Prostate gland (tissue), 2 donors: ENCODE measurements at regions not wholly inside any gene's neighbourhood (a gene's known extent, or its start where the extent isn't known, plus 50 kb on each side); places are given as distances from the start of the nearest gene placed in this dataset.

Experiments used
- DNase-seq: peaks from one replicate; pipeline ENCODE4 v3.0.0-alpha.2; 2019; ENCODE audit warnings: low spot score
- H3K27ac ChIP-seq, 2 donors: fragments of 200-600 bp; sonication (generic); 2 replicates each; pipeline ENCODE4 v1.5.1; 2017 to 2019
- H3K27me3 ChIP-seq: fragments of 200-600 bp; sonication (generic); replicated peaks from 2 replicates; pipeline ENCODE4 v1.5.1; 2019; ENCODE audit not compliant: insufficient read depth
- H3K36me3 ChIP-seq, 2 donors: fragments of 200-600 bp; sonication (generic); 1 replicate in 1 of 2; 2 replicates in 1 of 2; pipeline versions ENCODE4 v1.5.1 to v1.8.1; 2017 to 2019
- H3K4me1 ChIP-seq: fragments of 200-600 bp; sonication (generic); replicated peaks from 2 replicates; pipeline ENCODE4 v1.5.1; 2019
- H3K4me3 ChIP-seq, 2 donors: fragments of 200-600 bp; sonication (generic); 2 replicates each; pipeline ENCODE4 v1.5.1; 2017 to 2019
- H3K9me3 ChIP-seq: fragments of 200-600 bp; sonication (generic); 2 replicates; pipeline ENCODE4 v1.5.1; 2017
- CTCF ChIP-seq, 4 experiments: fragments of 200-600 bp in 2 of 4; fragments of 450-650 bp in 2 of 4; sonication (generic) in 2 of 4; IDR thresholded peaks; 1 replicate in 3 of 4; 2 replicates in 1 of 4; pipeline ENCODE4 v1.5.1; 2016 to 2019; ENCODE audit warnings: antibody characterized with exemption in 4 of 4, mild to moderate bottlenecking in 2 of 4, moderate library complexity in 2 of 4
- POLR2A ChIP-seq: fragments of 450-650 bp; IDR thresholded peaks from one replicate; pipeline ENCODE4 v1.6.1; 2016; ENCODE audit warnings: antibody characterized with exemption, mild to moderate bottlenecking
- POLR2AphosphoS5 ChIP-seq: sonication (generic); formaldehyde crosslinking; IDR thresholded peaks from one replicate; pipeline ENCODE4 v1.6.1; 2017; ENCODE audit warnings: antibody characterized with exemption
- WGBS: methylation state at CpG from one replicate; pipeline ENCODE4 v1.1.5; 2018; 5-methylcytosine and 5-hydroxymethylcytosine counted together
- intact Hi-C: fragments of 100-400 bp; cut with DNase I; formaldehyde crosslinking; loops from one replicate; pipeline ENCODE4 v1.14.2; 2022

GRCh38 chr6:92716638-92717037, 702.7 kb downstream of the EPHA7 start:
- Histone ChIP-seq H3K36me3 (no peaks in the 10 kb centered on the region), H3K9me3 (no peaks in the 10 kb centered on the region), H3K4me3 (no peak overlapping the region), H3K27me3 (no peaks in the 10 kb centered on the region), H3K27ac (no peak overlapping the region), H3K4me1 (no peaks in the 10 kb centered on the region)
- no peak for DNase-seq
- no peak for TF ChIP-seq CTCF (IDR thresholded peaks at IDR 0.05)
- TF ChIP-seq POLR2AphosphoS5, result no peak
- TF ChIP-seq POLR2A, result no peak
- intact Hi-C loops, result no loop called here
- 82% methylated on average over 4 of the region's 4 CpGs for WGBS

- Histone ChIP-seq H3K9me3 (no peaks in the 10 kb centered on the region), H3K27ac (no peak overlapping the region), H3K27me3 (no peaks in the 10 kb centered on the region), H3K4me3 (no peak overlapping the region), H3K36me3 (no peaks in the 10 kb centered on the region), H3K4me1 (no peaks in the 10 kb centered on the region)
- intact Hi-C loops, result no loop called here
- TF ChIP-seq POLR2AphosphoS5 (no peak), CTCF (IDR thresholded peaks at IDR 0.05) (no peak), POLR2A (no peak)
- DNase-seq, result no peak
Observed at GRCh38 chr6:92715991-92716390, 703.4 kb downstream of the EPHA7 start.

GRCh38 chr6:92714346-92714745, 705.0 kb downstream of the EPHA7 start:
- intact Hi-C loops, result no loop called here
- no peaks in the 10 kb centered on the region for H3K4me1 ChIP-seq
- no peaks in the 10 kb centered on the region for H3K27me3 ChIP-seq
- H3K9me3 ChIP-seq, result no peaks in the 10 kb centered on the region
- no peak overlapping the region for H3K4me3 ChIP-seq
- DNase-seq, result no peak
- TF ChIP-seq POLR2AphosphoS5, result no peak
- no peak for TF ChIP-seq CTCF (IDR thresholded peaks at IDR 0.05)
- no peak for TF ChIP-seq POLR2A
- H3K36me3 ChIP-seq, result no peaks in the 10 kb centered on the region
- no peak overlapping the region for H3K27ac ChIP-seq

GRCh38 chr6:92710048-92710447, 709.3 kb downstream of the EPHA7 start:
- WGBS, result 78% methylated on average over 3 of the region's 3 CpGs
- H3K4me3 ChIP-seq, result no peak overlapping the region
- H3K27me3 ChIP-seq, result no peaks in the 10 kb centered on the region
- H3K4me1 ChIP-seq, result no peaks in the 10 kb centered on the region
- H3K27ac ChIP-seq, result no peak overlapping the region
- intact Hi-C loops, result no loop called here
- no peak for TF ChIP-seq POLR2A
- TF ChIP-seq POLR2AphosphoS5, result no peak
- TF ChIP-seq CTCF (IDR thresholded peaks at IDR 0.05), result no peak
- H3K36me3 ChIP-seq, result no peaks in the 10 kb centered on the region
- DNase-seq, result no peak
- H3K9me3 ChIP-seq, result no peaks in the 10 kb centered on the region

GRCh38 chr6:92708945-92709344, 710.4 kb downstream of the EPHA7 start:
- Histone ChIP-seq H3K4me1 (no peaks in the 10 kb centered on the region), H3K27ac (no peak overlapping the region), H3K4me3 (no peak overlapping the region), H3K36me3 (no peaks in the 10 kb centered on the region), H3K27me3 (no peaks in the 10 kb centered on the region), H3K9me3 (no peaks in the 10 kb centered on the region)
- intact Hi-C loops, result no loop called here
- WGBS, result 90% methylated on average over 1 of the region's 1 CpG
- TF ChIP-seq POLR2A, result no peak
- no peak for TF ChIP-seq CTCF (IDR thresholded peaks at IDR 0.05)
- TF ChIP-seq POLR2AphosphoS5, result no peak
- no peak for DNase-seq
